Large intestine (tissue), 3 donors: ENCODE measurements at regions not wholly inside any gene's neighbourhood (a gene's known extent, or its start where the extent isn't known, plus 50 kb on each side); places are given as distances from the start of the nearest gene placed in this dataset.
"Not testable (repeated sequence)": the region's sequence is repeated elsewhere in the genome, so short reads cannot be mapped to it uniquely, and the experiment has no call there.

Experiments
- DNase-seq, 2 donors: peaks; one replicate each; pipeline versions ENCODE4 v3.0.0 to v3.0.0-alpha.2; 2013
- H3K27ac ChIP-seq: one replicate; pipeline ENCODE4 v1.5.1; 2013; ENCODE audit warnings: low read length
- H3K27me3 ChIP-seq: 2 replicates; pipeline ENCODE4 v1.6.1; 2013; ENCODE audit warnings: low read length; ENCODE audit not compliant: control insufficient read depth, insufficient read depth
- H3K36me3 ChIP-seq: 2 replicates; pipeline ENCODE4 v1.6.1; 2013; ENCODE audit warnings: low read length; ENCODE audit not compliant: control insufficient read depth, insufficient read depth
- H3K4me1 ChIP-seq: one replicate; pipeline ENCODE4 v1.6.1; 2013; ENCODE audit warnings: low read length; ENCODE audit not compliant: control insufficient read depth, insufficient read depth
- H3K4me3 ChIP-seq: one replicate; pipeline ENCODE4 v1.5.1; 2013; ENCODE audit warnings: low read length
- H3K9me3 ChIP-seq: one replicate; pipeline ENCODE4 v1.6.1; 2013; ENCODE audit warnings: mild to moderate bottlenecking, low read depth, low read length, moderate library complexity; ENCODE audit not compliant: control insufficient read depth
- WGBS: methylation state at CpG from one replicate; pipeline ENCODE4 v1.1.5; 2013; ENCODE audit warnings: low lambda C conversion rate; ENCODE audit not compliant: insufficient coverage; 5-methylcytosine and 5-hydroxymethylcytosine counted together

GRCh38 chr13:52565324-52565723 lies 76.9 kb upstream of the HNRNPA1L2 start:
- no CpG with 5 or more reads among the region's 4 CpGs for WGBS
- H3K27me3 ChIP-seq, H3K36me3 ChIP-seq, H3K27ac ChIP-seq, H3K9me3 ChIP-seq, DNase-seq, H3K4me3 ChIP-seq, H3K4me1 ChIP-seq: not testable (repeated sequence)

DNA sequence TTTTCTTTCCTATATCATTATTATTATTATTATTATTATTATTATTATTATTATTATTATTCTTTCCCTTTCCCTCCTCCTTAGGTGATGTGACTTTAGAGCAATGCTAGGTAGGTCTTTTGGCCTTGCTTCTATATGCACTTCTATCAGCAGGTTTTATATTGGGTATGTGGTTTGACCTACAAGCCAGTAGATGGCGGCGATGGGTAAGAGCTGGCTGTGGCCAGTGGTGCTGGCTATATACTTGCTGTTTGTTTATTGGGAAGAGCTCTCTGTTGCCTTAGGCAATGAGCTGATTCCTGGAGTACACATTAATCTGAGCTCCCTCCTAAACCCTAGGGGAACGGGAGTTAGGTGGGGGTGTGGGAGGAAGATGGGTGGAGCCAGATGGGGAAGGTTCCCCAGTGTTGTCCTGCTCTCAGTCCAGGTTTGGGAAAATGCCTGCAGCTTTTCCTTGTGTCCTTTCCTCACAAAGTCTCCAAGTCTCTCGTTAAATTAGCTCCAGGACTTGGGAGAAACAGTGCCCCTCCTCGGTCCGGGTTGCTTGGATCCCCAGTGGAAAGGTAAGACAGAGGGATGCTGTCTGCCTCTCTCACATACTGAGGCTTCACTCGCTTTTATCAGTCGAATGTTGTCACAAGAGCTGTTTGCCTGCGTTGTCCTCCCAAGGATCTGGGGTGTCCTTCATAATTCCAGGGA lies 72.2 kb upstream of the HNRNPA1L2 start:
- H3K27me3 ChIP-seq, H3K36me3 ChIP-seq, H3K4me1 ChIP-seq, H3K27ac ChIP-seq, H3K4me3 ChIP-seq, H3K9me3 ChIP-seq: not testable (repeated sequence)
- WGBS: no CpG with 5 or more reads among the region's 9 CpGs
- DNase-seq: peak; percentile 1 to 5

- not testable (repeated sequence) for H3K27me3 ChIP-seq, H3K27ac ChIP-seq, H3K36me3 ChIP-seq, DNase-seq, H3K9me3 ChIP-seq, H3K4me1 ChIP-seq, H3K4me3 ChIP-seq
- WGBS: 100% methylated on average over 1 of the region's 3 CpGs
Observed at GRCh38 chr13:52571163-52571562, 71.1 kb upstream of the HNRNPA1L2 start.

GRCh38 chr13:52582962-52583361 lies 59.3 kb upstream of the HNRNPA1L2 start:
- not testable (repeated sequence) for H3K4me1 ChIP-seq, H3K4me3 ChIP-seq, DNase-seq, H3K27ac ChIP-seq, H3K27me3 ChIP-seq, H3K36me3 ChIP-seq, H3K9me3 ChIP-seq
- no CpG with 5 or more reads among the region's 2 CpGs for WGBS
